H1 (cell line): ENCODE measurements at regions not wholly inside any gene's neighbourhood (a gene's known extent, or its start where the extent isn't known, plus 50 kb on each side); places are given as distances from the start of the nearest gene placed in this dataset.

Source experiments
- CTCF ChIA-PET: fragments of 300-600 bp; sonication (Branson Sonifier 250); formaldehyde crosslinking; loops from one replicate; lab custom pipeline; 2021; ENCODE audit not compliant: partially characterized antibody; lab: Charles Lee
- POLR2A ChIA-PET: fragments of 300-600 bp; sonication (Branson Sonifier 250); formaldehyde crosslinking; loops from one replicate; lab custom pipeline; 2021; ENCODE audit warnings: inconsistent platforms; ENCODE audit not compliant: partially characterized antibody; lab: Charles Lee
- DNase-seq, 2 experiments: peaks; one replicate each; pipeline versions ENCODE4 v3.0.0 to v3.0.0-alpha.2; 2010 to 2022; ENCODE audit warnings: low spot score in 2 of 2, low read depth in 1 of 2, mixed read lengths in 1 of 2
- FAIRE-seq: peaks from 2 replicates; lab custom pipeline; 2011; peaks lifted over from hg19 to GRCh38; lab: Jason Lieb, UNC
- H2AFZ ChIP-seq: 2 replicates; pipeline ENCODE4 v1.8.1; 2012; ENCODE audit warnings: low read length, inconsistent platforms
- H2AK5ac ChIP-seq: 2 replicates; pipeline ENCODE4 v1.6.1; 2013; ENCODE audit warnings: low read depth, low read length
- H2BK120ac ChIP-seq: replicated peaks from 2 replicates; pipeline ENCODE3; 2013; ENCODE audit warnings: low read depth, low read length, inconsistent platforms
- H2BK12ac ChIP-seq: 2 replicates; pipeline ENCODE4 v1.6.1; 2013; ENCODE audit warnings: low read depth, low read length
- H2BK15ac ChIP-seq: 2 replicates; pipeline ENCODE4 v1.6.1; 2013; ENCODE audit warnings: low read length
- H2BK20ac ChIP-seq: 2 replicates; pipeline ENCODE4 v1.6.1; 2013; ENCODE audit warnings: low read length
- H2BK5ac ChIP-seq: 2 replicates; pipeline ENCODE4 v1.6.1; 2013; ENCODE audit warnings: low read depth, low read length
- H3K14ac ChIP-seq: 2 replicates; pipeline ENCODE4 v1.6.1; 2013; ENCODE audit warnings: inconsistent platforms; ENCODE audit not compliant: insufficient read length
- H3K18ac ChIP-seq: 2 replicates; pipeline ENCODE4 v1.6.1; 2013; ENCODE audit warnings: low read length; ENCODE audit errors: extremely low read depth
- H3K23ac ChIP-seq: 2 replicates; pipeline ENCODE4 v1.6.1; 2013; ENCODE audit warnings: inconsistent platforms; ENCODE audit not compliant: insufficient read length
- H3K23me2 ChIP-seq: 2 replicates; pipeline ENCODE4 v1.6.1; 2013; ENCODE audit warnings: low read depth, low read length
- H3K27ac ChIP-seq: 2 replicates; pipeline ENCODE4 v1.6.1; 2011; ENCODE audit warnings: low read depth, low read length, inconsistent platforms
- H3K27me3 ChIP-seq, 4 experiments: replicated peaks in 1 of 4; 1 replicate in 1 of 4; 2 replicates in 3 of 4; pipeline versions ENCODE4 v1.6.1 to v1.8.1; 2011 to 2013; ENCODE audit warnings: low read length in 3 of 4, mild to moderate bottlenecking in 3 of 4, inconsistent platforms in 2 of 4, mixed read lengths in 2 of 4, moderate library complexity in 1 of 4; ENCODE audit not compliant: control insufficient read depth in 3 of 4, insufficient read depth in 3 of 4; ENCODE audit errors: extremely low read depth in 1 of 4
- H3K36me3 ChIP-seq, 4 experiments: 2 replicates each; pipeline versions ENCODE4 v1.6.1 to v1.8.1; 2011 to 2013; ENCODE audit warnings: mild to moderate bottlenecking in 4 of 4, low read length in 3 of 4, moderate library complexity in 2 of 4, control low read depth in 1 of 4, inconsistent platforms in 1 of 4; ENCODE audit not compliant: insufficient read depth in 4 of 4, control insufficient read depth in 2 of 4
- H3K4ac ChIP-seq: replicated peaks from 2 replicates; pipeline ENCODE3; 2013; ENCODE audit warnings: low read length, low read depth, mixed read lengths, inconsistent platforms; ENCODE audit not compliant: insufficient read length
- H3K4me1 ChIP-seq, 4 experiments: replicated peaks in 1 of 4; 1 replicate in 1 of 4; 2 replicates in 3 of 4; pipeline versions ENCODE4 v1.6.1 to v1.8.1; 2011 to 2013; ENCODE audit warnings: low read length in 3 of 4, inconsistent platforms in 2 of 4, mixed read lengths in 1 of 4; ENCODE audit not compliant: insufficient read depth in 4 of 4, control insufficient read depth in 3 of 4
- H3K4me2 ChIP-seq, 2 experiments: 2 replicates each; pipeline versions ENCODE4 v1.6.1 to v1.8.1; 2011 to 2013; ENCODE audit warnings: low read depth in 2 of 2, low read length in 2 of 2, control low read depth in 1 of 2, inconsistent platforms in 1 of 2, mild to moderate bottlenecking in 1 of 2; ENCODE audit not compliant: insufficient read depth in 1 of 2
- H3K4me3 ChIP-seq, 4 experiments: fragments of 200-600, 300-600 bp in 1 of 4; sonication (generic), shearing (Covaris generic), sonication (Bioruptor Twin) in 1 of 4; 2 replicates each; pipeline versions ENCODE4 v1.5.1 to v1.8.1; 2011 to 2016; ENCODE audit warnings: low read length in 4 of 4, low read depth in 3 of 4, control low read depth in 2 of 4, inconsistent platforms in 2 of 4, mild to moderate bottlenecking in 2 of 4, mixed read lengths in 1 of 4, moderate library complexity in 1 of 4; ENCODE audit not compliant: insufficient read depth in 2 of 4; ENCODE audit errors: extremely low read depth in 1 of 4
- H3K56ac ChIP-seq: replicated peaks from 2 replicates; pipeline ENCODE3; 2013; ENCODE audit warnings: low read depth, mild to moderate bottlenecking, mixed read lengths, low read length, inconsistent platforms; ENCODE audit not compliant: insufficient read length
- H3K79me1 ChIP-seq: 2 replicates; pipeline ENCODE4 v1.6.1; 2013; ENCODE audit warnings: low read depth, low read length, control low read depth
- H3K79me2 ChIP-seq, 2 experiments: 2 replicates each; pipeline versions ENCODE4 v1.6.1 to v1.8.1; 2012 to 2013; ENCODE audit warnings: low read length in 2 of 2, mild to moderate bottlenecking in 2 of 2, inconsistent platforms in 1 of 2; ENCODE audit not compliant: insufficient read depth in 2 of 2, control insufficient read depth in 1 of 2
- H3K9ac ChIP-seq, 4 experiments: replicated peaks in 1 of 4; 1 replicate in 1 of 4; 2 replicates in 3 of 4; pipeline versions ENCODE4 v1.6.1 to v1.8.1; 2011 to 2013; ENCODE audit warnings: low read depth in 3 of 4, low read length in 3 of 4, control low read depth in 2 of 4, mild to moderate bottlenecking in 2 of 4, moderate library complexity in 2 of 4, inconsistent platforms in 1 of 4; ENCODE audit errors: extremely low read depth in 1 of 4
- H3K9me3 ChIP-seq, 2 experiments: 2 replicates each; pipeline versions ENCODE4 v1.6.1 to v1.8.1; 2012 to 2013; ENCODE audit warnings: mild to moderate bottlenecking in 2 of 2, moderate library complexity in 2 of 2, control low read depth in 1 of 2, inconsistent platforms in 1 of 2, low read depth in 1 of 2, low read length in 1 of 2, mixed read lengths in 1 of 2; ENCODE audit not compliant: insufficient read depth in 2 of 2
- H4K20me1 ChIP-seq, 2 experiments: replicated peaks in 1 of 2; 2 replicates each; pipeline versions ENCODE3 to v1.8.1; 2011 to 2013; ENCODE audit warnings: inconsistent platforms in 2 of 2, low read length in 2 of 2, mild to moderate bottlenecking in 1 of 2; ENCODE audit not compliant: insufficient read depth in 2 of 2, control insufficient read depth in 1 of 2
- H4K5ac ChIP-seq: 2 replicates; pipeline ENCODE4 v1.6.1; 2013; ENCODE audit warnings: low read length, low read depth, mixed read lengths, inconsistent platforms; ENCODE audit not compliant: insufficient read length
- H4K8ac ChIP-seq: 2 replicates; pipeline ENCODE4 v1.8.0; 2013; ENCODE audit warnings: mild to moderate bottlenecking, moderate library complexity, low read length, inconsistent platforms; ENCODE audit not compliant: insufficient read depth; ENCODE audit errors: extremely low read depth
- H4K91ac ChIP-seq: replicated peaks from 2 replicates; pipeline ENCODE3; 2013; ENCODE audit warnings: low read length, mixed read lengths, inconsistent platforms; ENCODE audit not compliant: insufficient read length
- JUN ChIP-seq: IDR thresholded peaks from 2 replicates; pipeline ENCODE4 v1.6.1; 2011; ENCODE audit warnings: low read depth, mild to moderate bottlenecking, improper control_type of control experiment, low read length
- SIN3A ChIP-seq, 2 experiments: IDR thresholded peaks in 1 of 2; conservative IDR thresholded peaks in 1 of 2; 2 replicates each; pipeline ENCODE4 v1.6.1; 2011 to 2012; ENCODE audit warnings: low read length in 2 of 2, improper control_type of control experiment in 1 of 2, low read depth in 1 of 2, mild to moderate bottlenecking in 1 of 2
- WGBS, 2 experiments: shearing (Covaris generic) in 1 of 2; methylation state at CpG; one replicate each; pipeline versions ENCODE4 v1.1.6 to v1.1.7; 2013 to 2015; ENCODE audit warnings: low lambda C conversion rate in 2 of 2, mixed read lengths in 2 of 2, inconsistent platforms in 1 of 2, low coverage in 1 of 2, missing lambda C conversion rate in 1 of 2; ENCODE audit not compliant: insufficient replicate concordance in 2 of 2, insufficient coverage in 1 of 2, insufficient read length in 1 of 2; ENCODE audit errors: extremely low coverage in 1 of 2, missing lambda C conversion rate in 1 of 2; 5-methylcytosine and 5-hydroxymethylcytosine counted together

DNA sequence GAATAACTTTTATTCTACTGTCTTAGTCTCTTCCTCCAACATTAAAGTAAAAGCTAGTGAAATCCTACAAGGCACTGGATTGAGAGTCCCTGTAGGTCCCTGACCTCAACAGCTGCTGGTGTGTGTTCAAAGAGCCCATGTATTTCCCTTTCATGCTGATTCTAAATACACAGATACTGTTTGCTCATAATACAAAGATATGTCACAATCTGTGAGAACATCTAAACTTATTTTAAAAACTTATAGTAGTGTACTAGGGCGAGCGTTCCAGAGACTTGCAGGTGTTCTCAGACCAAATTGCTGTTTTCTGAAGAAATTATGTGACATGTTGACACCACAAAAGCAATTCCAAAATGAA is 145.9 kb upstream of the LIPC start:
- Histone ChIP-seq H3K79me2 (no peaks in the 10 kb centered on the region), H3K36me3 (no peaks in the 10 kb centered on the region), H2BK12ac (no peak overlapping the region), H4K8ac (no peak overlapping the region), H2AK5ac (no peak overlapping the region), H3K56ac (no peak overlapping the region), H3K4ac (no peak overlapping the region), H4K20me1 (no peaks in the 10 kb centered on the region), H3K18ac (no peak overlapping the region), H3K9ac (no peak overlapping the region), H3K14ac (no peak overlapping the region), H3K4me3 (no peak overlapping the region), H3K23me2 (no peaks in the 10 kb centered on the region), H3K79me1 (no peaks in the 10 kb centered on the region), H3K4me1 (peaks cover 0 to 2% (median 1%) of the 10 kb centered on the region in 4 experiments; a peak in 3 of 7 replicates), H4K91ac (no peak overlapping the region), H3K23ac (no peak overlapping the region), H2BK15ac (no peak overlapping the region), H3K4me2 (no peak overlapping the region), H2BK20ac (no peak overlapping the region), H2BK120ac (no peak overlapping the region), H4K5ac (no peak overlapping the region), H2BK5ac (no peak overlapping the region), H2AFZ (no peak overlapping the region), H3K9me3 (no peaks in the 10 kb centered on the region), H3K27ac (no peak overlapping the region), H3K27me3 (no peaks in the 10 kb centered on the region)
- CTCF ChIA-PET, result interaction anchor here (1.1 to 1.4 kb wide), 3 partner anchors 8 to 305 kb away, joined by 3 to 5 read pairs (median 3); no protein-coding TSS in a partner anchor
- POLR2A ChIA-PET, result no interaction called here
- DNase-seq (no peak), FAIRE-seq (no peak)
- no peak for TF ChIP-seq SIN3A (conservative IDR thresholded peaks at IDR 0.05 in 1 of 2, IDR thresholded peaks at IDR 0.05 in 1 of 2; ENCODE audit: low read depth in 1 of 2, low read length in 2 of 2)
- no peak for TF ChIP-seq JUN
- 93% methylated on average over 2 of the region's 2 CpGs; no CpG with 5 or more reads in 1 of the 2 experiments for WGBS, 2 experiments
